A673 (cell line): ENCODE measurements at regions not wholly inside any gene's neighbourhood (a gene's known extent, or its start where the extent isn't known, plus 50 kb on each side); places are given as distances from the start of the nearest gene placed in this dataset.

ENCODE experiments used
- BruUV-seq: library from RNA; stranded (reverse); fragments of 400-500 nt; replicated peaks from 2 replicates; lab custom pipeline; 2021; lab: Mats Ljungman, UMichigan
- CTCF ChIA-PET: fragments of 300-600 bp; sonication (Branson Sonifier 250); formaldehyde crosslinking; loops from one replicate; lab custom pipeline; 2022; ENCODE audit warnings: antibody characterized with exemption; lab: Charles Lee
- POLR2A ChIA-PET: fragments of 300-600 bp; sonication (Branson Sonifier 250); formaldehyde crosslinking; loops from one replicate; lab custom pipeline; 2022; ENCODE audit warnings: antibody characterized with exemption; ENCODE audit not compliant: low non-redundant PET; lab: Charles Lee
- DNase-seq: peaks from one replicate; pipeline ENCODE4 v3.0.0-alpha.2; 2015; ENCODE audit warnings: low spot score
- H3K27ac ChIP-seq: fragments of 200-600 bp; sonication (generic); 2 replicates; pipeline ENCODE4 v1.5.1; 2016; ENCODE audit warnings: mixed run types, low read depth, mild to moderate bottlenecking, mixed read lengths, antibody characterized with exemption, low read length; ENCODE audit not compliant: poor library complexity, severe bottlenecking
- H3K27me3 ChIP-seq: fragments of 200-600 bp; sonication (generic); replicated peaks from 2 replicates; pipeline ENCODE4 v1.6.1; 2017; ENCODE audit warnings: mixed run types, low read depth, mild to moderate bottlenecking, mixed read lengths, antibody characterized with exemption, low read length; ENCODE audit not compliant: insufficient read depth, poor library complexity
- H3K36me3 ChIP-seq: fragments of 200-600 bp; sonication (generic); 2 replicates; pipeline ENCODE4 v1.6.1; 2016; ENCODE audit warnings: mixed run types, mild to moderate bottlenecking, mixed read lengths, antibody characterized with exemption, low read length; ENCODE audit not compliant: insufficient read depth, poor library complexity, severe bottlenecking
- H3K4me1 ChIP-seq: fragments of 200-600 bp; sonication (generic); 2 replicates; pipeline ENCODE4 v1.6.1; 2017; ENCODE audit warnings: mixed run types, mild to moderate bottlenecking, mixed read lengths, antibody characterized with exemption, low read length; ENCODE audit not compliant: insufficient read depth, poor library complexity, severe bottlenecking
- H3K4me3 ChIP-seq: fragments of 200-600 bp; sonication (generic); 2 replicates; pipeline ENCODE4 v1.5.1; 2016; ENCODE audit warnings: low read depth, mixed run types, mild to moderate bottlenecking, mixed read lengths, low read length; ENCODE audit not compliant: poor library complexity, severe bottlenecking
- H3K9me3 ChIP-seq: fragments of 200-600 bp; sonication (generic); 2 replicates; pipeline ENCODE4 v1.6.1; 2016; ENCODE audit warnings: mixed run types, low read depth, mild to moderate bottlenecking, mixed read lengths, antibody characterized with exemption, low read length; ENCODE audit not compliant: poor library complexity, severe bottlenecking
- CTCF ChIP-seq: fragments of 300-800, 200-600 bp; sonication (generic); conservative IDR thresholded peaks from 2 replicates; pipeline ENCODE4 v1.5.1; 2017; ENCODE audit warnings: low read depth, mild to moderate bottlenecking, antibody characterized with exemption, low read length, moderate library complexity, mixed read lengths
- EZH2 ChIP-seq: fragments of 200-600 bp; sonication (generic); IDR thresholded peaks from 2 replicates; pipeline ENCODE4 v1.6.1; 2017; ENCODE audit warnings: borderline replicate concordance, low read depth, mild to moderate bottlenecking, mixed read lengths, antibody characterized with exemption, low read length; ENCODE audit not compliant: poor library complexity, severe bottlenecking
- intact Hi-C: fragments of 100-400 bp; cut with micrococcal nuclease; formaldehyde crosslinking; loops from one replicate; pipeline ENCODE4 v1.10.0; 2022; ENCODE audit not compliant: unreplicated experiment

GRCh38 chr13:73479351-73479750 is 420.5 kb downstream of the KLF5 start:
- no peak for DNase-seq
- CTCF ChIA-PET: no interaction called here
- TF ChIP-seq EZH2 (no peak), CTCF (no peak)
- Histone ChIP-seq H3K27ac (no peak overlapping the region), H3K4me1 (no peaks in the 10 kb centered on the region), H3K27me3 (no peaks in the 10 kb centered on the region), H3K4me3 (no peak overlapping the region), H3K9me3 (no peaks in the 10 kb centered on the region), H3K36me3 (no peaks in the 10 kb centered on the region)
- POLR2A ChIA-PET: no interaction called here
- intact Hi-C loops: no loop called here
- BruUV-seq: no TSS peak

- H3K27me3 ChIP-seq: no peaks in the 10 kb centered on the region
- no peak for TF ChIP-seq CTCF
- H3K4me1 ChIP-seq: no peaks in the 10 kb centered on the region
- intact Hi-C loops: no loop called here
- H3K27ac ChIP-seq: no peak overlapping the region
- H3K36me3 ChIP-seq: no peaks in the 10 kb centered on the region
- POLR2A ChIA-PET: no interaction called here
- no peak overlapping the region for H3K4me3 ChIP-seq
- no peak for DNase-seq
- CTCF ChIA-PET: no interaction called here
- BruUV-seq: no TSS peak
- H3K9me3 ChIP-seq: no peaks in the 10 kb centered on the region
These were observed 418.6 kb downstream of the KLF5 start for GRCh38 chr13:73477441-73477840.

GRCh38 chr13:73473016-73473415 is 414.2 kb downstream of the KLF5 start:
- no peaks in the 10 kb centered on the region for H3K4me1 ChIP-seq
- ChIA-PET CTCF (no interaction called here), POLR2A (no interaction called here)
- no peak overlapping the region for H3K4me3 ChIP-seq
- H3K9me3 ChIP-seq: no peaks in the 10 kb centered on the region
- TF ChIP-seq EZH2: no peak
- TF ChIP-seq CTCF: no peak
- no peak overlapping the region for H3K27ac ChIP-seq
- BruUV-seq: no TSS peak
- intact Hi-C loops: no loop called here
- no peak for DNase-seq
- no peaks in the 10 kb centered on the region for H3K27me3 ChIP-seq
- H3K36me3 ChIP-seq: no peaks in the 10 kb centered on the region
